H1 (cell line): ENCODE measurements at regions not wholly inside any gene's neighbourhood (a gene's known extent, or its start where the extent isn't known, plus 50 kb on each side); places are given as distances from the start of the nearest gene placed in this dataset.
A peak's percentile ranks its signal among the peaks of the same experiment; 100 is the strongest.

Source experiments
- CTCF ChIA-PET: fragments of 300-600 bp; sonication (Branson Sonifier 250); formaldehyde crosslinking; loops from one replicate; lab custom pipeline; 2021; ENCODE audit not compliant: partially characterized antibody; lab: Charles Lee
- POLR2A ChIA-PET: fragments of 300-600 bp; sonication (Branson Sonifier 250); formaldehyde crosslinking; loops from one replicate; lab custom pipeline; 2021; ENCODE audit warnings: inconsistent platforms; ENCODE audit not compliant: partially characterized antibody; lab: Charles Lee
- DNase-seq, 2 experiments: peaks; one replicate each; pipeline versions ENCODE4 v3.0.0 to v3.0.0-alpha.2; 2010 to 2022; ENCODE audit warnings: low spot score in 2 of 2, low read depth in 1 of 2, mixed read lengths in 1 of 2
- FAIRE-seq: peaks from 2 replicates; lab custom pipeline; 2011; peaks lifted over from hg19 to GRCh38; lab: Jason Lieb, UNC
- H2AFZ ChIP-seq: 2 replicates; pipeline ENCODE4 v1.8.1; 2012; ENCODE audit warnings: low read length, inconsistent platforms
- H2AK5ac ChIP-seq: 2 replicates; pipeline ENCODE4 v1.6.1; 2013; ENCODE audit warnings: low read depth, low read length
- H2BK120ac ChIP-seq: replicated peaks from 2 replicates; pipeline ENCODE3; 2013; ENCODE audit warnings: low read depth, low read length, inconsistent platforms
- H2BK12ac ChIP-seq: 2 replicates; pipeline ENCODE4 v1.6.1; 2013; ENCODE audit warnings: low read depth, low read length
- H2BK15ac ChIP-seq: 2 replicates; pipeline ENCODE4 v1.6.1; 2013; ENCODE audit warnings: low read length
- H2BK20ac ChIP-seq: 2 replicates; pipeline ENCODE4 v1.6.1; 2013; ENCODE audit warnings: low read length
- H2BK5ac ChIP-seq: 2 replicates; pipeline ENCODE4 v1.6.1; 2013; ENCODE audit warnings: low read depth, low read length
- H3K14ac ChIP-seq: 2 replicates; pipeline ENCODE4 v1.6.1; 2013; ENCODE audit warnings: inconsistent platforms; ENCODE audit not compliant: insufficient read length
- H3K18ac ChIP-seq: 2 replicates; pipeline ENCODE4 v1.6.1; 2013; ENCODE audit warnings: low read length; ENCODE audit errors: extremely low read depth
- H3K23ac ChIP-seq: 2 replicates; pipeline ENCODE4 v1.6.1; 2013; ENCODE audit warnings: inconsistent platforms; ENCODE audit not compliant: insufficient read length
- H3K23me2 ChIP-seq: 2 replicates; pipeline ENCODE4 v1.6.1; 2013; ENCODE audit warnings: low read depth, low read length
- H3K27ac ChIP-seq: 2 replicates; pipeline ENCODE4 v1.6.1; 2011; ENCODE audit warnings: low read depth, low read length, inconsistent platforms
- H3K27me3 ChIP-seq, 4 experiments: replicated peaks in 1 of 4; 1 replicate in 1 of 4; 2 replicates in 3 of 4; pipeline versions ENCODE4 v1.6.1 to v1.8.1; 2011 to 2013; ENCODE audit warnings: low read length in 3 of 4, mild to moderate bottlenecking in 3 of 4, inconsistent platforms in 2 of 4, mixed read lengths in 2 of 4, moderate library complexity in 1 of 4; ENCODE audit not compliant: control insufficient read depth in 3 of 4, insufficient read depth in 3 of 4; ENCODE audit errors: extremely low read depth in 1 of 4
- H3K36me3 ChIP-seq, 4 experiments: 2 replicates each; pipeline versions ENCODE4 v1.6.1 to v1.8.1; 2011 to 2013; ENCODE audit warnings: mild to moderate bottlenecking in 4 of 4, low read length in 3 of 4, moderate library complexity in 2 of 4, control low read depth in 1 of 4, inconsistent platforms in 1 of 4; ENCODE audit not compliant: insufficient read depth in 4 of 4, control insufficient read depth in 2 of 4
- H3K4ac ChIP-seq: replicated peaks from 2 replicates; pipeline ENCODE3; 2013; ENCODE audit warnings: low read length, low read depth, mixed read lengths, inconsistent platforms; ENCODE audit not compliant: insufficient read length
- H3K4me1 ChIP-seq, 4 experiments: replicated peaks in 1 of 4; 1 replicate in 1 of 4; 2 replicates in 3 of 4; pipeline versions ENCODE4 v1.6.1 to v1.8.1; 2011 to 2013; ENCODE audit warnings: low read length in 3 of 4, inconsistent platforms in 2 of 4, mixed read lengths in 1 of 4; ENCODE audit not compliant: insufficient read depth in 4 of 4, control insufficient read depth in 3 of 4
- H3K4me2 ChIP-seq, 2 experiments: 2 replicates each; pipeline versions ENCODE4 v1.6.1 to v1.8.1; 2011 to 2013; ENCODE audit warnings: low read depth in 2 of 2, low read length in 2 of 2, control low read depth in 1 of 2, inconsistent platforms in 1 of 2, mild to moderate bottlenecking in 1 of 2; ENCODE audit not compliant: insufficient read depth in 1 of 2
- H3K4me3 ChIP-seq, 4 experiments: fragments of 200-600, 300-600 bp in 1 of 4; sonication (generic), shearing (Covaris generic), sonication (Bioruptor Twin) in 1 of 4; 2 replicates each; pipeline versions ENCODE4 v1.5.1 to v1.8.1; 2011 to 2016; ENCODE audit warnings: low read length in 4 of 4, low read depth in 3 of 4, control low read depth in 2 of 4, inconsistent platforms in 2 of 4, mild to moderate bottlenecking in 2 of 4, mixed read lengths in 1 of 4, moderate library complexity in 1 of 4; ENCODE audit not compliant: insufficient read depth in 2 of 4; ENCODE audit errors: extremely low read depth in 1 of 4
- H3K56ac ChIP-seq: replicated peaks from 2 replicates; pipeline ENCODE3; 2013; ENCODE audit warnings: low read depth, mild to moderate bottlenecking, mixed read lengths, low read length, inconsistent platforms; ENCODE audit not compliant: insufficient read length
- H3K79me1 ChIP-seq: 2 replicates; pipeline ENCODE4 v1.6.1; 2013; ENCODE audit warnings: low read depth, low read length, control low read depth
- H3K79me2 ChIP-seq, 2 experiments: 2 replicates each; pipeline versions ENCODE4 v1.6.1 to v1.8.1; 2012 to 2013; ENCODE audit warnings: low read length in 2 of 2, mild to moderate bottlenecking in 2 of 2, inconsistent platforms in 1 of 2; ENCODE audit not compliant: insufficient read depth in 2 of 2, control insufficient read depth in 1 of 2
- H3K9ac ChIP-seq, 4 experiments: replicated peaks in 1 of 4; 1 replicate in 1 of 4; 2 replicates in 3 of 4; pipeline versions ENCODE4 v1.6.1 to v1.8.1; 2011 to 2013; ENCODE audit warnings: low read depth in 3 of 4, low read length in 3 of 4, control low read depth in 2 of 4, mild to moderate bottlenecking in 2 of 4, moderate library complexity in 2 of 4, inconsistent platforms in 1 of 4; ENCODE audit errors: extremely low read depth in 1 of 4
- H3K9me3 ChIP-seq, 2 experiments: 2 replicates each; pipeline versions ENCODE4 v1.6.1 to v1.8.1; 2012 to 2013; ENCODE audit warnings: mild to moderate bottlenecking in 2 of 2, moderate library complexity in 2 of 2, control low read depth in 1 of 2, inconsistent platforms in 1 of 2, low read depth in 1 of 2, low read length in 1 of 2, mixed read lengths in 1 of 2; ENCODE audit not compliant: insufficient read depth in 2 of 2
- H4K20me1 ChIP-seq, 2 experiments: replicated peaks in 1 of 2; 2 replicates each; pipeline versions ENCODE3 to v1.8.1; 2011 to 2013; ENCODE audit warnings: inconsistent platforms in 2 of 2, low read length in 2 of 2, mild to moderate bottlenecking in 1 of 2; ENCODE audit not compliant: insufficient read depth in 2 of 2, control insufficient read depth in 1 of 2
- H4K5ac ChIP-seq: 2 replicates; pipeline ENCODE4 v1.6.1; 2013; ENCODE audit warnings: low read length, low read depth, mixed read lengths, inconsistent platforms; ENCODE audit not compliant: insufficient read length
- H4K8ac ChIP-seq: 2 replicates; pipeline ENCODE4 v1.8.0; 2013; ENCODE audit warnings: mild to moderate bottlenecking, moderate library complexity, low read length, inconsistent platforms; ENCODE audit not compliant: insufficient read depth; ENCODE audit errors: extremely low read depth
- H4K91ac ChIP-seq: replicated peaks from 2 replicates; pipeline ENCODE3; 2013; ENCODE audit warnings: low read length, mixed read lengths, inconsistent platforms; ENCODE audit not compliant: insufficient read length
- KDM5A ChIP-seq: fragments of 200-600 bp; IDR thresholded peaks from 2 replicates; pipeline ENCODE4 v1.7.1; 2012; ENCODE audit warnings: mild to moderate bottlenecking, low read length, inconsistent platforms, mixed read lengths
- MAX ChIP-seq: IDR thresholded peaks from 2 replicates; pipeline ENCODE4 v1.6.1; 2012; ENCODE audit warnings: inconsistent platforms
- PHF8 ChIP-seq: fragments of 200-600 bp; sonication (generic); conservative IDR thresholded peaks from 2 replicates; pipeline ENCODE4 v1.7.1; 2012; ENCODE audit warnings: low read depth, mild to moderate bottlenecking, inconsistent platforms, low read length, moderate library complexity
- WGBS, 2 experiments: shearing (Covaris generic) in 1 of 2; methylation state at CpG; one replicate each; pipeline versions ENCODE4 v1.1.6 to v1.1.7; 2013 to 2015; ENCODE audit warnings: low lambda C conversion rate in 2 of 2, mixed read lengths in 2 of 2, inconsistent platforms in 1 of 2, low coverage in 1 of 2, missing lambda C conversion rate in 1 of 2; ENCODE audit not compliant: insufficient replicate concordance in 2 of 2, insufficient coverage in 1 of 2, insufficient read length in 1 of 2; ENCODE audit errors: extremely low coverage in 1 of 2, missing lambda C conversion rate in 1 of 2; 5-methylcytosine and 5-hydroxymethylcytosine counted together
- TF ChIP-seq, protein P1 (sequence below), 3 experiments: IDR thresholded peaks; 1 replicate in 2 of 3; 2 replicates in 1 of 3; pipeline versions ENCODE4 v1.5.1 to v1.6.1; 2011; ENCODE audit warnings: low read length in 3 of 3, mild to moderate bottlenecking in 3 of 3, inconsistent platforms in 2 of 3, low read depth in 1 of 3, moderate library complexity in 1 of 3; ENCODE audit not compliant: insufficient read depth in 1 of 3; ENCODE audit errors: control extremely low read depth in 1 of 3

DNA sequence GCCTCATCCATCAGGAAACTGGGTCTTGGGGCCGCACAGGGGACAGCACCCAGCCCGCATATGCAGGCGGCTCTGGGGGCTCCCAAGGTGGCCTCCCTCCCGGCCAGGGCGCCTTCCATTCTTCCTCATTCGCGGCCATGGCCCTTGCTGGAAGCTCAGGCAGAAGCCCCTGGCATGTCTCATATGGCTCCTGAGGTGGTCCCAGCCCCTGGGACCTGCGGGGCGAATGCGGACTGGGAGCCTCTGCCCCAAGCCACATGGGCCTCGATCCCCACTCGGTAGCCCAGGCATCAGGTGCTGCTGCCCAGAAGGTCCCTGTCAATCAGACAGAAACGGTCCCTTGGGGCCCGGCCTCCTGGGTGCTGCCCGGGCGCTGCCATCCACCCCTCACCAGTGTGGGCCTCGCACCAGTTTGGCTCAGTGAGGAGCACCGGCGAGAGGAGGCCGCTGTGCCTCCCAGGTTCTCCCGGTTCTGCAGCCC lies 301.6 kb downstream of the TEX29 start:
- 94% methylated on average over 21 of the region's 21 CpGs; no CpG with 5 or more reads in 1 of the 2 experiments for WGBS, 2 experiments
- H3K14ac ChIP-seq, result no peak overlapping the region
- no peak overlapping the region for H3K4me3 ChIP-seq
- H2BK5ac ChIP-seq, result no peak overlapping the region
- no peak overlapping the region for H2BK15ac ChIP-seq
- no peak overlapping the region for H3K18ac ChIP-seq
- no peak overlapping the region for H3K56ac ChIP-seq
- no peak overlapping the region for H3K27ac ChIP-seq
- DNase-seq, result no peak
- H2BK120ac ChIP-seq, result no peak overlapping the region
- no peak overlapping the region for H2BK20ac ChIP-seq
- no peak overlapping the region; the same call in 1 of the 2 replicates for H4K8ac ChIP-seq
- no peak overlapping the region for H4K5ac ChIP-seq
- no peak overlapping the region for H4K91ac ChIP-seq
- H3K9me3 ChIP-seq, result no peaks in the 10 kb centered on the region
- POLR2A ChIA-PET, result no interaction called here
- no peaks in the 10 kb centered on the region; a peak in 1 of 7 replicates for H3K27me3 ChIP-seq
- H3K4me2 ChIP-seq, result no peak overlapping the region
- peaks cover 0 to 10% of the 10 kb centered on the region in 2 experiments for H4K20me1 ChIP-seq
- H3K23me2 ChIP-seq, result peaks cover 10% of the 10 kb centered on the region; the same call in 1 of the 2 replicates
- peaks cover 0 to 4% (median 0%) of the 10 kb centered on the region in 4 experiments; a peak in 1 of 7 replicates for H3K4me1 ChIP-seq
- H3K23ac ChIP-seq, result no peak overlapping the region
- CTCF ChIA-PET, result no interaction called here
- H3K9ac ChIP-seq, result no peak overlapping the region
- no peak for FAIRE-seq
- H3K79me1 ChIP-seq, result no peaks in the 10 kb centered on the region
- TF ChIP-seq, protein P1, sequence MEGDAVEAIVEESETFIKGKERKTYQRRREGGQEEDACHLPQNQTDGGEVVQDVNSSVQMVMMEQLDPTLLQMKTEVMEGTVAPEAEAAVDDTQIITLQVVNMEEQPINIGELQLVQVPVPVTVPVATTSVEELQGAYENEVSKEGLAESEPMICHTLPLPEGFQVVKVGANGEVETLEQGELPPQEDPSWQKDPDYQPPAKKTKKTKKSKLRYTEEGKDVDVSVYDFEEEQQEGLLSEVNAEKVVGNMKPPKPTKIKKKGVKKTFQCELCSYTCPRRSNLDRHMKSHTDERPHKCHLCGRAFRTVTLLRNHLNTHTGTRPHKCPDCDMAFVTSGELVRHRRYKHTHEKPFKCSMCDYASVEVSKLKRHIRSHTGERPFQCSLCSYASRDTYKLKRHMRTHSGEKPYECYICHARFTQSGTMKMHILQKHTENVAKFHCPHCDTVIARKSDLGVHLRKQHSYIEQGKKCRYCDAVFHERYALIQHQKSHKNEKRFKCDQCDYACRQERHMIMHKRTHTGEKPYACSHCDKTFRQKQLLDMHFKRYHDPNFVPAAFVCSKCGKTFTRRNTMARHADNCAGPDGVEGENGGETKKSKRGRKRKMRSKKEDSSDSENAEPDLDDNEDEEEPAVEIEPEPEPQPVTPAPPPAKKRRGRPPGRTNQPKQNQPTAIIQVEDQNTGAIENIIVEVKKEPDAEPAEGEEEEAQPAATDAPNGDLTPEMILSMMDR (IDR thresholded peaks at IDR 0.05; ENCODE audit: control extremely low read depth in 1 of 3, insufficient read depth in 1 of 3, low read depth in 1 of 3, low read length in 3 of 3), result no peak
- no peak for TF ChIP-seq PHF8
- no peak for TF ChIP-seq MAX
- no peak for TF ChIP-seq KDM5A
- H3K79me2 ChIP-seq, result no peaks in the 10 kb centered on the region
- 0 out of 2 replicates have a peak overlapping the region, but pooled peaks have one; percentile 43 for H2AK5ac ChIP-seq
- H2AFZ ChIP-seq, result no peak overlapping the region
- no peak overlapping the region for H2BK12ac ChIP-seq
- H3K36me3 ChIP-seq, result no peaks in the 10 kb centered on the region
- H3K4ac ChIP-seq, result no peak overlapping the region
